Loucy (cell line): ENCODE measurements at regions not wholly inside any gene's neighbourhood (a gene's known extent, or its start where the extent isn't known, plus 50 kb on each side); places are given as distances from the start of the nearest gene placed in this dataset.

Experiments
- CTCF ChIP-seq: fragments of 200-600 bp; sonication (generic); conservative IDR thresholded peaks from 2 replicates; pipeline ENCODE4 v1.5.1; 2014; ENCODE audit warnings: mild to moderate bottlenecking, antibody characterized with exemption, low read length
- EZH2phosphoT487 ChIP-seq: fragments of 200-600 bp; IDR thresholded peaks from 2 replicates; pipeline ENCODE4 v1.6.1; 2018; ENCODE audit warnings: antibody characterized with exemption, mild to moderate bottlenecking, moderate library complexity, borderline replicate concordance

GRCh38 chr14:92241966-92242595 is 80.9 kb upstream of the SLC24A4 start:
- TF ChIP-seq CTCF, result no peak
- TF ChIP-seq EZH2phosphoT487, result no peak
